ENCODE measurements at regions not wholly inside any gene's neighbourhood (a gene's known extent, or its start where the extent isn't known, plus 50 kb on each side); places are given as distances from the start of the nearest gene placed in this dataset.

- no peak for TF ChIP-seq CTCF (IDR thresholded peaks at IDR 0.05; ENCODE audit: poor library complexity, severe bottlenecking)
- no peak for TF ChIP-seq POLR2AphosphoS5 (IDR thresholded peaks at IDR 0.05)
- no peak for TF ChIP-seq TAF1 (IDR thresholded peaks at IDR 0.05; ENCODE audit: low read depth)
- TF ChIP-seq RAD21 (conservative IDR thresholded peaks at IDR 0.05): no peak
- TF ChIP-seq MXI1 (conservative IDR thresholded peaks at IDR 0.05; ENCODE audit: poor library complexity, severe bottlenecking): no peak
Measured at GRCh38 chr2:209298601-209299000, 125.2 kb upstream of the MAP2 start.
